GM12873 (cell line): ENCODE measurements at regions not wholly inside any gene's neighbourhood (a gene's known extent, or its start where the extent isn't known, plus 50 kb on each side); places are given as distances from the start of the nearest gene placed in this dataset.

Experiments
- CTCF ChIP-seq: IDR thresholded peaks from 2 replicates; pipeline ENCODE4 v1.5.1; 2012; ENCODE audit warnings: low read depth, mild to moderate bottlenecking, moderate library complexity, low read length, control low read depth; ENCODE audit not compliant: insufficient read depth; ENCODE audit errors: missing control alignments

GRCh38 chr4:16993956-16994840 lies 95.8 kb upstream of the LDB2 start:
- no peak for TF ChIP-seq CTCF

GRCh38 chr4:16992566-16993225 lies 94.3 kb upstream of the LDB2 start:
- TF ChIP-seq CTCF: no peak

GRCh38 chr4:16991450-16991849 lies 93.0 kb upstream of the LDB2 start:
- TF ChIP-seq CTCF: no peak

GRCh38 chr4:16989371-16989770 lies 90.9 kb upstream of the LDB2 start:
- TF ChIP-seq CTCF: no peak

- no peak for TF ChIP-seq CTCF
Observed at GRCh38 chr4:16988814-16989213, 90.4 kb upstream of the LDB2 start.

- no peak for TF ChIP-seq CTCF
Observed at GRCh38 chr4:16977081-16977480, 78.6 kb upstream of the LDB2 start.

- TF ChIP-seq CTCF: no peak
Observed at GRCh38 chr4:16969696-16970135, 71.3 kb upstream of the LDB2 start.
